GM04503 (cell line): ENCODE measurements at regions not wholly inside any gene's neighbourhood (a gene's known extent, or its start where the extent isn't known, plus 50 kb on each side); places are given as distances from the start of the nearest gene placed in this dataset.

Experiments
- DNase-seq: peaks from one replicate; pipeline ENCODE4 v3.0.0-alpha.2; 2012; ENCODE audit warnings: low read depth

GRCh38 chr5:110361471-110361870 lies 365.0 kb downstream of the TMEM232 start:
- DNase-seq: peak; percentile 66

- no peak for DNase-seq
Measured at GRCh38 chr5:110362261-110362660, 364.2 kb downstream of the TMEM232 start.

GRCh38 chr5:110366716-110367115 lies 359.8 kb downstream of the TMEM232 start:
- DNase-seq: no peak
